ENCODE measurements at regions not wholly inside any gene's neighbourhood (a gene's known extent, or its start where the extent isn't known, plus 50 kb on each side); places are given as distances from the start of the nearest gene placed in this dataset.

DNA sequence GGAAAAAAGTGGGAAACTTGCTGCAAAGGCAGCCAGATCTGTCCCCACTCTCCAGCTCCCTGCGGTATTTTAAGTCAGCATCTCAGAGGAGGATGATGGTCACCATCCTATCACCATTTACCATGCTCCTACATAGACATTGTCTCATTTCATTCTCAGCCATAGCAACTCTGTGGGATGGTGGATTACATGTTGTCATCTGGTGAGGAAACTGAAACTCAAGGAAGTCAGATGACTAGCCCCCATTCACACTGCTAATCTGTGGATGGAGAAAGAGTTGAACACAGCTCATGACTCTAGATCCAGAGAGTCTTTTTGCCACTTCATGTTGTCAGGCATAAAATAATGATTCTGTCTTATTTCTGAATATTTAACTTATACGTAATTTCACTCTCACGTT, 323.5 kb downstream of the PTTG2 start:
- no peak for TF ChIP-seq CTCF (conservative IDR thresholded peaks at IDR 0.05; ENCODE audit: low read depth, low read length)
- no peak for TF ChIP-seq EZH2 (IDR thresholded peaks at IDR 0.05; ENCODE audit: borderline replicate concordance, low read depth, low read length, poor library complexity, severe bottlenecking)

Measured in A673 (cell line).